ENCODE measurements at regions not wholly inside any gene's neighbourhood (a gene's known extent, or its start where the extent isn't known, plus 50 kb on each side); places are given as distances from the start of the nearest gene placed in this dataset.

DNA sequence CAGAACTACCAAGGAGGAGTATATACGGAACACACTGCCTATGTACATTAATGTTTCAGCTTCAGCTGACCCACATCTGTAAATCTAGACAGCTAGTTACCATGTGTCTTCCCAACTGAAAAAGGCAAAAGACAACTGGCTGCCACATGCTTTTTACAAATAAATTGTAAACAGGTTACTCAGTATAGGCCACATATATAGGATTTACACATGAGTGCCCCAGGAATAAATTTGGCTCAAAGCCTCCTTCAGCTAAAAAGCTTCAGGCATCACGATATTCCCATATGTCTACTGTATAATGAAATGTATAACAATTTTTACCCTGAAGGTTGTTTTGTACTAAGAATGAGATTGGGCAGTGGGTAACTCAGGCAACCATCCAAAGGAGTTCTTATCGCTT, 175.9 kb upstream of the BMP4 start:
- intact Hi-C loops (cut with DNase I): no loop called here

DNA sequence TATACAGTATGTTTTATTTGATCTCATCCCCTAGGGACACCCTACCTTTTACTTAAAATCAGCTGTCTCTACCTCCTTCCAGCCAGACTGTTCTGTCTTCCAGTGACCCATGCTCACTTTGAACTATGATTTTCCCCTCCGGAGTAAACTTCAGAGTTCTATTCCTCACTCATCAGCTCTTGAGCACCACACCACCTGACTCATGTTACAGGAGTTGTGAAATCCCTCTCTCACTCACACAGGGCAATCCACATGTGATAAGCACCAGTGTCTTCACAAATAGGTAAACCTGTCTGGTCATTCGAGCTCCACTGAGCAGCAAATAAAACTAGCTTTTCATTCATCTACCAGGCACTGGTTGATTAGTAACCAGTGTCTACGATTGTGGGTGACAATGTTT, 177.3 kb upstream of the BMP4 start:
- DNase-seq (no peak), ATAC-seq (no peak)
- no peaks in the 10 kb centered on the region for H3K4me1 ChIP-seq
- WGBS, 2 donors: 62 to 71% methylated on average over 3 of the region's 3 CpGs
- no peaks in the 10 kb centered on the region for H3K9me3 ChIP-seq
- TF ChIP-seq, protein P1, sequence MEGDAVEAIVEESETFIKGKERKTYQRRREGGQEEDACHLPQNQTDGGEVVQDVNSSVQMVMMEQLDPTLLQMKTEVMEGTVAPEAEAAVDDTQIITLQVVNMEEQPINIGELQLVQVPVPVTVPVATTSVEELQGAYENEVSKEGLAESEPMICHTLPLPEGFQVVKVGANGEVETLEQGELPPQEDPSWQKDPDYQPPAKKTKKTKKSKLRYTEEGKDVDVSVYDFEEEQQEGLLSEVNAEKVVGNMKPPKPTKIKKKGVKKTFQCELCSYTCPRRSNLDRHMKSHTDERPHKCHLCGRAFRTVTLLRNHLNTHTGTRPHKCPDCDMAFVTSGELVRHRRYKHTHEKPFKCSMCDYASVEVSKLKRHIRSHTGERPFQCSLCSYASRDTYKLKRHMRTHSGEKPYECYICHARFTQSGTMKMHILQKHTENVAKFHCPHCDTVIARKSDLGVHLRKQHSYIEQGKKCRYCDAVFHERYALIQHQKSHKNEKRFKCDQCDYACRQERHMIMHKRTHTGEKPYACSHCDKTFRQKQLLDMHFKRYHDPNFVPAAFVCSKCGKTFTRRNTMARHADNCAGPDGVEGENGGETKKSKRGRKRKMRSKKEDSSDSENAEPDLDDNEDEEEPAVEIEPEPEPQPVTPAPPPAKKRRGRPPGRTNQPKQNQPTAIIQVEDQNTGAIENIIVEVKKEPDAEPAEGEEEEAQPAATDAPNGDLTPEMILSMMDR (IDR thresholded peaks at IDR 0.05): no peak
- no peaks in the 10 kb centered on the region for H3K27me3 ChIP-seq
- intact Hi-C loops (cut with DNase I): no loop called here
- H3K27ac ChIP-seq: no peak overlapping the region
- no peak overlapping the region for H3K4me3 ChIP-seq
- H3K36me3 ChIP-seq: no peaks in the 10 kb centered on the region

More for the DNA sequence above, 175.9 kb upstream of the BMP4 start:
- H3K4me3 ChIP-seq: no peak overlapping the region
- H3K4me1 ChIP-seq: no peaks in the 10 kb centered on the region
- H3K36me3 ChIP-seq: no peaks in the 10 kb centered on the region
- no peaks in the 10 kb centered on the region for H3K9me3 ChIP-seq
- H3K27ac ChIP-seq: no peak overlapping the region
- DNase-seq: no peak
- ATAC-seq: no peak
- no peaks in the 10 kb centered on the region for H3K27me3 ChIP-seq
- WGBS, 2 donors: 90 to 93% methylated on average over 3 of the region's 3 CpGs
- TF ChIP-seq, protein P1 (IDR thresholded peaks at IDR 0.05): no peak

DNA sequence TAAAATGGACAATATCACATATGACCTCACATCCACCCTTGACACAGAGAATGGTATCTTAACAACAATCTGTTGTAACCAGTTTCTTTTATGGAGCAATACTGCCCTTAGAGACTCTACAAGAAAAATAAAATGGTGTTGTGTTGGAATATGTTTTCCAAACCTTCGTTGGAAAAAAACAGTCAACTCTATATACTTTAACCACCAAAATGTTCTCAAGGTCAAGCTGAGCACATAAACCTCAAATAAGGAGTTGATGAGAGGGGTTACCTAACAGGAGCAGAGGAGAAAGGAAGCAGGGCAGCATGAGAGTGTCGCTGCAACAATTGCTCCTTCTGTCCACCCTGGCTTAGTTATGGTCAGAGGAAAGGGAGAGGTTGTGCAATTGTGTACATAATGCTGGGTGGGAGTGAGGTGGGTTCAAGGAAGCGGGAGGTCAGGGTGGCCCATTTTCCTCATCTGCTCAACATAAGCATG, 179.2 kb upstream of the BMP4 start:
- H3K36me3 ChIP-seq: no peaks in the 10 kb centered on the region
- intact Hi-C loops (cut with DNase I): no loop called here
- H3K4me1 ChIP-seq: no peaks in the 10 kb centered on the region
- no peaks in the 10 kb centered on the region for H3K9me3 ChIP-seq
- TF ChIP-seq, protein P1 (IDR thresholded peaks at IDR 0.05): no peak
- H3K4me3 ChIP-seq: no peak overlapping the region
- no peak for DNase-seq
- no peak overlapping the region for H3K27ac ChIP-seq
- 81 to 83% methylated on average over 3 of the region's 3 CpGs for WGBS, 2 donors
- ATAC-seq: no peak
- no peaks in the 10 kb centered on the region for H3K27me3 ChIP-seq

DNA sequence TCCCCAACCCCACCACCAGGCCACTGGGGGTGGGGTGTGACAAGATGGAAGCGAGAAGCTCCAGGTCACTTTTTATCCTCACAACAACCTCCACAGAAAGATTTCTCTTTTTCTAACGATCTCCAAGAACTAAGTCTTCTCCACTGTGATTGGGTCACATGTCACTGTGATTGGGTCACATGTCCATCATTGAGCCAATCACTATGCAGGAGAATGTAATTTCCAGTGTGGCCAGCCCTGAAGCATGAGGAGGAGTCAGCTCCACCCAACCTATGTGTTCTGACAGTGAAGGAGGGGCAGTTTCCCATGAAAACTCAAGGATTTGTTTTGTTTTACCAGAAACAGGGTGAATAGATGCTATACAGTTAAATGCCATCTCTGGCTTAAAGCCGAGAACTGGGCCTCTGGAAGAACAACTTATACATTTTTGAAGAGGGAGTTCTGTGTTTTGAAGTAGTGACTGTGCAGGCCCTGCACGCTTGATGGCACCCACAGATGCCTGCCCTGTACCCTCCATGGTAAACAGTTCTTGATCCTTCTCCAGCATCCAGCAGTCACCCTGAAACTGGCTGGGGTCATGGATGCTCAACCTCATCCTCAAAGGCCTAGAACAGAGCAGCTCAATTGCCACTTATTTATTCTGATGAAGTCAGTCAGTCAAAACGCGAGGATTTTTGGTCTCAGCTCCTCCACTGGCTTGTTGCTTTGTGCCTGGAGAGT, 180.4 kb upstream of the BMP4 start:
- Histone ChIP-seq H3K36me3 (no peaks in the 10 kb centered on the region), H3K9me3 (no peaks in the 10 kb centered on the region), H3K4me3 (no peak overlapping the region), H3K27ac (no peak overlapping the region), H3K4me1 (no peaks in the 10 kb centered on the region), H3K27me3 (no peaks in the 10 kb centered on the region)
- WGBS, 2 donors: 77 to 85% methylated on average over 6 of the region's 6 CpGs
- TF ChIP-seq, protein P1 (IDR thresholded peaks at IDR 0.05): no peak
- DNase-seq (no peak), ATAC-seq (no peak)
- intact Hi-C loops (cut with DNase I): no loop called here

Data from heart right ventricle (tissue), 16 donors.